Umbilical cord (tissue), 1 donor: ENCODE measurements at regions not wholly inside any gene's neighbourhood (a gene's known extent, or its start where the extent isn't known, plus 50 kb on each side); places are given as distances from the start of the nearest gene placed in this dataset.
"Not testable (repeated sequence)": the region's sequence is repeated elsewhere in the genome, so short reads cannot be mapped to it uniquely, and the experiment has no call there.

ENCODE experiments used
- DNase-seq: peaks from one replicate; pipeline ENCODE4 v3.0.0-alpha.2; 2015; ENCODE audit warnings: low spot score

GRCh38 chr9:20240498-20240897 lies 381.8 kb downstream of the MLLT3 start:
- DNase-seq, result no peak

- DNase-seq, result no peak
Measured at GRCh38 chr9:20238921-20239320, 383.4 kb downstream of the MLLT3 start.

GRCh38 chr9:20237686-20238085 lies 384.6 kb downstream of the MLLT3 start:
- DNase-seq, result no peak

GRCh38 chr9:20236676-20237075 lies 385.6 kb downstream of the MLLT3 start:
- peak; percentile 50 for DNase-seq

- not testable (repeated sequence) for DNase-seq
Measured at GRCh38 chr9:20235206-20235605, 387.1 kb downstream of the MLLT3 start.

GRCh38 chr9:20228096-20228495 lies 394.2 kb downstream of the MLLT3 start:
- no peak for DNase-seq

GRCh38 chr9:20227166-20227874 lies 395.0 kb downstream of the MLLT3 start:
- no peak for DNase-seq

GRCh38 chr9:20226345-20226744 lies 396.0 kb downstream of the MLLT3 start:
- no peak for DNase-seq

- DNase-seq, result no peak
Measured at GRCh38 chr9:20225826-20226225, 396.5 kb downstream of the MLLT3 start.

- no peak for DNase-seq
Measured at GRCh38 chr9:20224756-20225155, 397.5 kb downstream of the MLLT3 start.

GRCh38 chr9:20220286-20220685 lies 402.0 kb downstream of the MLLT3 start:
- peak; percentile 47 for DNase-seq

GRCh38 chr9:20219437-20219836 lies 402.9 kb downstream of the MLLT3 start:
- DNase-seq, result no peak

- DNase-seq, result no peak
Measured at GRCh38 chr9:20217596-20217995, 404.7 kb downstream of the MLLT3 start.

GRCh38 chr9:20216438-20216837 lies 405.9 kb downstream of the MLLT3 start:
- DNase-seq, result no peak

GRCh38 chr9:20215552-20215951 lies 406.7 kb downstream of the MLLT3 start:
- no peak for DNase-seq

GRCh38 chr9:20212806-20213205 lies 409.5 kb downstream of the MLLT3 start:
- DNase-seq, result no peak

GRCh38 chr9:20209391-20210340 lies 412.6 kb downstream of the MLLT3 start:
- DNase-seq, result peak; percentile 67

GRCh38 chr9:20208961-20209371 lies 413.3 kb downstream of the MLLT3 start:
- peak; percentile 56 for DNase-seq

- peak; percentile 72 for DNase-seq
Measured at GRCh38 chr9:20208226-20208625, 414.1 kb downstream of the MLLT3 start.

GRCh38 chr9:20207176-20207575 lies 415.1 kb downstream of the MLLT3 start:
- no peak for DNase-seq

GRCh38 chr9:20205821-20206220 lies 416.5 kb downstream of the MLLT3 start:
- peak; percentile 16 for DNase-seq

- DNase-seq, result peak; percentile 88
Measured at GRCh38 chr9:20200991-20201431, 412.2 kb upstream of the SLC24A2 start.

GRCh38 chr9:20200581-20200980 lies 411.7 kb upstream of the SLC24A2 start:
- no peak for DNase-seq
